ENCODE measurements at regions not wholly inside any gene's neighbourhood (a gene's known extent, or its start where the extent isn't known, plus 50 kb on each side); places are given as distances from the start of the nearest gene placed in this dataset.

- Histone ChIP-seq H3K4me3 (no peak overlapping the region), H3K27me3 (ENCODE audit: low read depth) (no peaks in the 10 kb centered on the region), H3K4me1 (no peaks in the 10 kb centered on the region), H3K36me3 (peaks cover 19% of the 10 kb centered on the region), H3K9me3 (replicated peaks) (no peaks in the 10 kb centered on the region), H3K27ac (replicated peaks) (no peak overlapping the region)
- intact Hi-C loops (cut with micrococcal nuclease) = no loop called here
- DNase-seq = no peak
- TF ChIP-seq, protein P1, sequence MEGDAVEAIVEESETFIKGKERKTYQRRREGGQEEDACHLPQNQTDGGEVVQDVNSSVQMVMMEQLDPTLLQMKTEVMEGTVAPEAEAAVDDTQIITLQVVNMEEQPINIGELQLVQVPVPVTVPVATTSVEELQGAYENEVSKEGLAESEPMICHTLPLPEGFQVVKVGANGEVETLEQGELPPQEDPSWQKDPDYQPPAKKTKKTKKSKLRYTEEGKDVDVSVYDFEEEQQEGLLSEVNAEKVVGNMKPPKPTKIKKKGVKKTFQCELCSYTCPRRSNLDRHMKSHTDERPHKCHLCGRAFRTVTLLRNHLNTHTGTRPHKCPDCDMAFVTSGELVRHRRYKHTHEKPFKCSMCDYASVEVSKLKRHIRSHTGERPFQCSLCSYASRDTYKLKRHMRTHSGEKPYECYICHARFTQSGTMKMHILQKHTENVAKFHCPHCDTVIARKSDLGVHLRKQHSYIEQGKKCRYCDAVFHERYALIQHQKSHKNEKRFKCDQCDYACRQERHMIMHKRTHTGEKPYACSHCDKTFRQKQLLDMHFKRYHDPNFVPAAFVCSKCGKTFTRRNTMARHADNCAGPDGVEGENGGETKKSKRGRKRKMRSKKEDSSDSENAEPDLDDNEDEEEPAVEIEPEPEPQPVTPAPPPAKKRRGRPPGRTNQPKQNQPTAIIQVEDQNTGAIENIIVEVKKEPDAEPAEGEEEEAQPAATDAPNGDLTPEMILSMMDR (IDR thresholded peaks at IDR 0.05; ENCODE audit: borderline replicate concordance) = no peak
These were observed 145.2 kb downstream of the KATNIP start for GRCh38 chr16:27695161-27695560.

GRCh38 chr16:27698266-27698665, 148.3 kb downstream of the KATNIP start:
- no peak for DNase-seq
- intact Hi-C loops (cut with micrococcal nuclease) = no loop called here

DNA sequence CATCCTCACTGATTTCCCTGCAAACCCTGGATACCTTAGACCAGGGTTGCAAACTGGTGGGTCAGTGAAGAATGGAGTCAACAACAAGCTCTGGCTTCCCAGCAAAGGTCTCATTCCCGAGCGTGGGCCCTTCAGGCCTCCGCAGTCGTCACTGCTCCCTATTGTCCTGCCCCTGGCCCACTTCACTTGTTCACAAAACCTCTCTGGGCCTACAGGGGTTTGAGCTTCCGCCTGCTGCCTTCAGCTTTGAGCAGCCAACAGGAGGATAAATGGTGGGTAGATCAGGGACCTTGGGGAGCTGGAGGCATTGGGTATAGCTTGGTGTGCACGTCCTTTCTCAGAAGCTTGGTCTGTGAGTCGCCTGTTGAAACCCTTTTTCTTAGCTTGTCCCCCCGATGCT, 148.8 kb downstream of the KATNIP start:
- Histone ChIP-seq H3K27ac (replicated peaks) (no peak overlapping the region), H3K4me1 (peaks cover 10% of the 10 kb centered on the region), H3K9me3 (replicated peaks) (no peaks in the 10 kb centered on the region), H3K27me3 (ENCODE audit: low read depth) (no peaks in the 10 kb centered on the region), H3K36me3 (peaks cover 19% of the 10 kb centered on the region), H3K4me3 (no peak overlapping the region)
- DNase-seq = no peak
- intact Hi-C loops (cut with micrococcal nuclease) = no loop called here
- TF ChIP-seq, protein P1 (IDR thresholded peaks at IDR 0.05; ENCODE audit: borderline replicate concordance) = no peak

More at GRCh38 chr16:27698266-27698665, 148.3 kb downstream of the KATNIP start:
- H3K36me3 ChIP-seq = peaks cover 19% of the 10 kb centered on the region
- H3K4me3 ChIP-seq = no peak overlapping the region
- no peaks in the 10 kb centered on the region for H3K9me3 ChIP-seq (replicated peaks)
- no peak overlapping the region for H3K27ac ChIP-seq (replicated peaks)
- H3K4me1 ChIP-seq = peaks cover 10% of the 10 kb centered on the region
- TF ChIP-seq, protein P1 (IDR thresholded peaks at IDR 0.05; ENCODE audit: borderline replicate concordance) = peak; percentile 20
- no peaks in the 10 kb centered on the region for H3K27me3 ChIP-seq (ENCODE audit: low read depth)

GRCh38 chr16:27699540-27699939, 149.6 kb downstream of the KATNIP start:
- no peak overlapping the region for H3K4me3 ChIP-seq
- H3K9me3 ChIP-seq (replicated peaks) = no peaks in the 10 kb centered on the region
- no peaks in the 10 kb centered on the region for H3K27me3 ChIP-seq (ENCODE audit: low read depth)
- intact Hi-C loops (cut with micrococcal nuclease) = no loop called here
- H3K36me3 ChIP-seq = peaks cover 22% of the 10 kb centered on the region
- DNase-seq = no peak
- TF ChIP-seq, protein P1 (IDR thresholded peaks at IDR 0.05; ENCODE audit: borderline replicate concordance) = no peak
- no peak overlapping the region for H3K27ac ChIP-seq (replicated peaks)
- peaks cover 10% of the 10 kb centered on the region for H3K4me1 ChIP-seq

GRCh38 chr16:27700304-27700995, 150.5 kb downstream of the KATNIP start:
- Histone ChIP-seq H3K4me3 (no peak overlapping the region), H3K27me3 (ENCODE audit: low read depth) (no peaks in the 10 kb centered on the region), H3K36me3 (peaks cover 28% of the 10 kb centered on the region), H3K27ac (replicated peaks) (peak overlapping the region; percentile 73), H3K9me3 (replicated peaks) (no peaks in the 10 kb centered on the region), H3K4me1 (peaks cover 10% of the 10 kb centered on the region)
- TF ChIP-seq, protein P1 (IDR thresholded peaks at IDR 0.05; ENCODE audit: borderline replicate concordance) = peak; percentile 18
- no peak for DNase-seq
- intact Hi-C loops (cut with micrococcal nuclease) = no loop called here
